ENCODE measurements at regions not wholly inside any gene's neighbourhood (a gene's known extent, or its start where the extent isn't known, plus 50 kb on each side); places are given as distances from the start of the nearest gene placed in this dataset.
A peak's percentile ranks its signal among the peaks of the same experiment; 100 is the strongest.

DNA sequence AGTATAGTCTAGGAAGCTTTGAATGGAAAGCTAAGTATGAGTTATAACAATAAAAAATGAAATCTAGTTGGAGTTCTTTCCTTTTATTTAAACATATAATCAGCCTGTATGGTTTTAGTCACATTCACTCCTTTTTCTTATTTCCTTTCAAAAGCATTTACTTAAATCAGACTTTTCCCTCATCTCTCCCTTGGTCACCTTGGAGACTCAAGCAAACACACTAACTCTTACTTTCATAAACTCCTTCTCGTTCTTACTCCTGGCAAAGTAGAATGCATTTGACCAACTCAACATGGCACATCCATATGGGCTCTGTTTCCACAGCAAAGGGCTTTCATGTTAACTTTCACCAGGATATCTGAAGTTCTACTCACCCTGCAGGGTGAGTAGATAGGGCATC, 400.0 kb downstream of the LMO7 start:
- no peak for DNase-seq

DNA sequence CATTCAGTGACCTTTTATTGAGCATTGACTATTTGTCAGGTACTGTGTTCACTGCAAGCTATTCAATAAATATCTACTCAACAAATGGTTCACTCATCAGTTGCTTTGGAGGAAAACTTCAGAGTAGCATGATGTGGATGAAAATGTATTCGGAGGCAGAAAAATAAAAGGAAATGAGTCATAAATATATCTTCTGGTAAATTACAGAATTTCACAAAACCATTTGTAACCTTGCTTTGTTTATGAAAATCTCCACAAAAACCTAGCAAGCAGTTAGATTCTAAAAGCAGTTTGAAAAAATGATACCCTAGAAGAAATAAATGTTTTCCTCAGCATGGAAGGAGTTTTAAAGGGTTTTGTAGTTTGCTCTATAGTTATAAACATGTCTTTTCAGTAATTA, 399.6 kb downstream of the LMO7 start:
- DNase-seq = no peak

DNA sequence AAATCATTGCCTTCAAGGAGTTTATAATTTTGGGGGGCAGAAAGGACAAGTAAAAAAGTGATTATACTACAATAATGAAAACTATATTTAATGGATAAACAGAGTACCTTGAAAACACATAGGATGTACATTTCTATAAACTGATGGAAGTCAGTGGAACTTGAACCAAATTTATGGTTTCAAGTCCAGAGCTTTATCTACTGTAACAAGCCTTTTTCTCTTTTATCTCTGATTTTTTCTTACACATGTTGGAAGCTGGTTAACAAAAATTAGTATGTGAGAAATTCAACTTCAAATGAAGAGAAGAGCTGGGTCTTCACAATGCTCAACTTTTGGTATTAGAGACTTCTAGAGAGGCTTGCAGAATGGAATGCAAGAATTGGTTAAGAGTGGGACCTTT, 393.6 kb downstream of the LMO7 start:
- no peak for DNase-seq

DNA sequence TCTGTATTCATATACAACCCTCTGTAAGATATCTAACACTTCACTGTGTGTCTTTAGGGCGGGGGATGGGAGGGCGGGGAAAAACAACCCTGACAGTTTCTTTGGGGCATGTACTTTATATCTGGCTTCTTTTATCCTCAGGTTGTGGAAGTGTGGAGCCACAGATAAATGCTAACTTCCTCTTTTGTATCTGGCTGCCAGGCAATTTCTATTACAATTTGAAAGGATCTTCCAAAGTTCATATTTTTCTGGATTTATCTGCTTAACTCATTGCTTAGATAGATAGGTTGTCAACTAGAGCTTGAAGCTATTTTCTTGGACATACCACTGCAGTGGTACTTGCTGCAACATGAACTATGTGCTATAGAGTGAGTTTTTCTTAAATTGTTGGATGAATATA, 393.0 kb downstream of the LMO7 start:
- DNase-seq = no peak

DNA sequence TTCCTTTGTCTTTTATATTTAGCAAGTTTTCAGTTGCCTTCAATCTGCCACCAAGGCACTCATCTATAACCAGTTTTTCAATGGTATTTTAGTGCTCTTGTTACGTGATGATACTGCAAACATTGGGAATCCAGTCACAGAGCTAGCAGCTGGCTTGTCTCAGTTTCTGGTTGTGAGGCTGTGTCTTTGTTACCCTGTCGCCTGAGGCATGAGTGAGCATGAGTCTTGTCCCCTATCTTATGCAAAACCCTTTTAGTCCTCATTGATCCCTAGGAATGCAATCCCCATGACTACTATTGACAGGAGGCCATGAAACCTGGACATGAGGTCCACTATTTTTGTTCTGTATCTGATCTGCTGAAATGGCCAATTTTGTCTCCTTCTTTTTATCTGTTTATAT, 391.0 kb downstream of the LMO7 start:
- no peak for DNase-seq

DNA sequence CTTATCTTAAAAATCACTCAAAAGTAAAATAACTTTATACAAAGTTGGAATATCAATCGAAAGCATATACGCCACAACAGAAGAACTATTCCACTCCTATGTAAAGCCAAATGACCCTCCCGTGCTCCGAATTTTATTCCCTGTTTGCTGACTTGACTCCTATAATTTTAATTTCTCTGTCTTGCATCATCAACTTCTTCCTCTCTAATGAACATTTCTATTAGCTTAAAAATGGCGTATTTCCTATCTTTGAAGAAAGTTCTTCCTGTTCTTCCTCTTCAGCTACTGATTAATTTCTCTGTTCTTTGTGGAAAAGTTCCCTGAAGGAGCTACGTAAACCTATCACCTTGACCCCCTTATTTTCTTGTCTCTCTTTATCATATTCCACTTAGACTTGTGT, 389.3 kb downstream of the LMO7 start:
- no peak for DNase-seq

DNA sequence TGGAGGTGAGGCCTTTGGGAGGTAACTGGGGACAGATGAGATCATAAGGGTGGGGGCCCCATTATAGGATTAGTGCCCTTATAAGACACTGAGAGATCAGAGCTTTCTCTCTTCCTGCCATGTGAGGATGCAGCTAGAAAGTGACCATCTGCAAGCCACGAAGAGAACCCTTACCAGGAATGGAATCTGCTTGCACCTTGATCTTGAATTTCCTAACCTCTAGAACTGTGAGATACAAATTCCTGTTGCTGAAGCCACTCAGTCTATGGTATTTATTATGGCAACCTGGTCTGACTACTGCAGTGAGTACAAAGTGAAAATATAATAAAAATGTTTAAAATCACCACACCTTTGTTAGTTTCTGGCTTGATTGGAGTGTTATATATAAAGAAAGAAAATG, 388.0 kb downstream of the LMO7 start:
- DNase-seq = no peak

DNA sequence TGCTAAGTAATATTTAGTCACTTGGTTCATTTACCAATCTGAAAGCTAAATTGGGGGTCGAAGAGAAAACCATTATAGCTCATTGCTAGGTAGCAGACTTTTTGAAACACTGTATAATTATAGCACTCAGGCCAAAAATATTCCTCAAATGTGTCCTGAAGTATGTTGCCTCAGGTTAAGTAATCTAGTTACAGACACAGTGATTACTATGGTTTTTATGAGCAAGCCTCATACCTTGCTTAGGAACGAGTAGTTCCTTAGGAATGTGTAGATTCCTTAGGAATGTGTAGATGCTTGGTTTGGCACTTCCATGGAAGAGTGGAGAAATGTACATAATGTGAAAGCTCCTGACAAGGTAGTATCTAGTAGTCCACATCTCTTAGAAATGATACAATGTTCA, 387.5 kb downstream of the LMO7 start:
- no peak for DNase-seq

DNA sequence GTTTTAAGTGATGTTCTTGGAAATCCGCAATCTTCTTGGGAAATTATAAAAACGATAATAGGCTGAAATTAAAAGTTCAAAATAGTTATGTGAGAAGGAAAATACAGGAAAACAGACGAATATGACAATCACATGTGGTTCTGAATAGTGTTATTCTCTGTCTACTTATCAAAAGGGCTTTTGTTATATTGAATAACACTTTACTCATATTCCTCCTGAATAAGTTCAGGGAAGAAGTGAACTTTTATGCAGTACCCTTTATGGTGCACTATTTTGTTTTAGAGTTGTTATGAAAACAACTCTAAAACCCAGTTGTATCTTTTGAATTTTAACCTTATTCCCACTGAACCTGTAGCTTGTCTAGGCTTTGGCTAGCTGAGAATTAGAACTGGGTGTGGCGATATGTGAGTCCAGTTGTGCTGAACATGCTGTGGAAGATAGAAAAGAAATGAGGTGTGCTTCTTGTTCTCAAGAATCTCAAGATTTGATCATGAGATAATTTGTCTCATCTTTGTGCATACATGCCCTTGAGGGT, 384.4 kb downstream of the LMO7 start:
- DNase-seq = no peak

DNA sequence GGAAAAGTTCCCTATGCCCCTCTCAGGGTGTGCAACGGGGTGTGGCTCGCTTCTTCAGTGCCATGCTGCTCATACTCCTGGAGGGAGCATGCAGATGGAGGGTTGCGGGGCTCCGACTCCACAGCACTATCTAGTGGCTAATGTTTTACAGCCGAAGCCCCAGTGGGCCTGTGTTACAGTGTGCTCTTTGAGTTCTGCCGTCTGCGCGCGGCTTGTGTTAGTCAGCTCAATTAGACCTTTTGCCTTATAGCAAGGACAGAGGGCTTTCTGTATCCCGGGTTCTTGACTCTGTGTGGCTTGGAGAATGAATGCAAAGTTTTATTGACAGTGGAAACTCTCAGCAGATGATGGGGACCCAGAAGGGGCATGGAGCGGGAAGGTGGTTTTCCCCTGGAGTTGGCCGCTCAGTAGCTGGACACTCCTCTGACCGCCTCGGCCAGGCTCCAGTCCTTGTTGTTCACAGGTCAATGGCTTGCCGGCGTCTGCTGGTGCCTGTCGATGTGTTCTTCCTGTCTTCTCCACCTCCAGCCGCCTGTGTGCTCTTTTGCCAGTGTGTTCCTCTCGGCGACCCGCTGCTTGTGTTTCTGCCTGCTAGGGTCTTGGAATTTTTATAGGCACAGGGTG, 383.4 kb downstream of the LMO7 start:
- peak; percentile 25 for DNase-seq

DNA sequence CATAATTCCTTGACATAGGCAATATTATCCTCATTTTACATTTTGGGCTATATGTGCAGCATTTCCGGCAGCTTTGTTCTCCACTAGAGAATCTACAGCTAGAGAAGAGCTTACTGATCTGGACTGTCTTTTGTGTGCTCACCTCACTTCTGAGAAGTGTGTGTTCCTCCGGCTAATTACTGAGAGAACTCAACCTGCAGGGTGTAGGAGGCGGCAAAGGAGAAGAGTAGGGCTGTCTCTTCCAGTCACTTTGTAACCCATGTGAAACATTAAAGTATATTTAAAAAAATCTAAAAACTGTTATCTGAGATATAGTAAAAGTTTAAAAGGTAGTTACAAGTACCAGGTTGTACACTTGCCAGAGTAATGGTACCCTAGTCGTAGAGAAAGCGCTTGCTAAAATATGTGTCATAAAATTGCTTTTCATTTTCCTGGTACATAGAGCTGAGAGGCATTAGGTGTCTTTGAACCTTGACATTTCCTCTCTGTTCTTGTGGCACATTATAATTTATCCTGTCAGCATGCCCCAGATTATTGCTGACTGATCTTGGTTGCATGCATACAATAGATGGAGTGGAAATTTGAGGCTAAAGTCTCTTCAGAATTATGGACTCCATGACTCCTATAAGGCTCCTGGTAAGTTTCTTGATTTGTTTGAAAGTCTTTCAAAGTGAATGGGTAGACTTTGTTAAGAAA, 381.9 kb downstream of the LMO7 start:
- DNase-seq = no peak

DNA sequence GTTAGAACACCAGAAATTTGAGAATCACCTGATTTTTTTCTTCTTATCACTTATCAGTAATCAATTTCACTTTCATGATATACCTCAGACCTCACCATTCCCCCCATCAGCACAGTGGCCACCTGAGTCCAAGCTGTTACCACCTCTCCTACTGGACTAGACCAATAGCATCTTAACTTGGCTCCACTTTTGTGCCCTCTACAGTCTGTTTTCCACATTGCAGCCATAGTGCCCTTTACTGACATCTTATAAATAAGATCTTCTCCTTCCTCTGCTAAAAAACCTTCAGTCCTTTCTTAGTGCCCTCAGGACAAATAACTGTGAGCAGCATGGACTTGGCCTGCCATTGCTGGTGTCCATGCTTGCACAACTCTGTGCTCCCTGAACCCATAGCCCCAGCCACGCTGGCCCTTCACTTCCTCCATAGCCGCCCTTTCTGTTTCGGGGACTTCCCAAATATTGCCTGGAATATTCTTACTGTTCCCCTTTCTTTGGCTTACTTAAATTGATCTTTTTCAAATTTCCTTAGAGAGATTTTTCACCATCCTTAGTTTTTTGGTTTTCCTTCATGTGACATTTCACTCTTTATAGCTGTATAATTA, 380.8 kb downstream of the LMO7 start:
- no peak for DNase-seq

DNA sequence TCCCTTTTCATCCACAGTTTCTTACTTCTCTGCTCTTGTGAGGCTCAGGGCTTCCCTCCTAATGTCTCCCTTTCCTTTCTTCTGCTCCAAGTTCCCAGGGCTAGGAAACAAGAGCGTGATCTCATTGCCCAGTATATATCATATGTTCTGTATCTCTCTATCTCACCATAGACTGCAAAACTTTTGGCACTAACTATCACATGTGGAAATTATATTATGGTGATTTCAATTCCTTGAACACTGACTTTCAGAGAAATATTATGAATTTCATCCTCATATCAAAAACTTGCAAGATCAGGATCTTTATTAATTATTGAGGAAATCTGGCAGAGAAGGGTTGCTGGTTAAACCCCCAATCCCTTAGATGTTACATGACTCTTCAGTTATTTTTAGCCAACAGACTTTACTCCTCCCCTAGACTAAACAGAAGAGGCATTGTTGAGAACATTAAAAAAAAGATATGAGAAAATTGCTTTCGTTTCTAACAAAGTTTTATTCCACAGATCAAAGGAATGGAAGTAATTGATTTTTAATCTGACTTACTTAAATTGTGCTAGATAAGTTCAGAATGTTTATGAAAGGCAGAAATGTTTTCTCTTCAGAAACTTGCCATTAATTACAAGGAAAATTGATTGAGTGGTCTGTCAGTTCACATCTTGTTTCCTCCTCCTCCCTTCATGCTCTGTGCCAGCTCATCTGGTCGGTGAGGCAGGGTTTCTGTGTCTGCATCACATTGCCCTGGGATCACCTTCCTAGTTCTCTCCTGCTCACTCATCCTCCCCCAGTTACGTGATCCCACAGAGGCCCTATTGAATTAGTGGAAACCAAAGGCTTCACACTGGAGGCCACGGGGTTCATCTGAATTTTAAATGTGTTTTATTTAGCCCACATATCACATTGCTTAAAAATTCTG, 378.5 kb downstream of the LMO7 start:
- no peak for DNase-seq

DNA sequence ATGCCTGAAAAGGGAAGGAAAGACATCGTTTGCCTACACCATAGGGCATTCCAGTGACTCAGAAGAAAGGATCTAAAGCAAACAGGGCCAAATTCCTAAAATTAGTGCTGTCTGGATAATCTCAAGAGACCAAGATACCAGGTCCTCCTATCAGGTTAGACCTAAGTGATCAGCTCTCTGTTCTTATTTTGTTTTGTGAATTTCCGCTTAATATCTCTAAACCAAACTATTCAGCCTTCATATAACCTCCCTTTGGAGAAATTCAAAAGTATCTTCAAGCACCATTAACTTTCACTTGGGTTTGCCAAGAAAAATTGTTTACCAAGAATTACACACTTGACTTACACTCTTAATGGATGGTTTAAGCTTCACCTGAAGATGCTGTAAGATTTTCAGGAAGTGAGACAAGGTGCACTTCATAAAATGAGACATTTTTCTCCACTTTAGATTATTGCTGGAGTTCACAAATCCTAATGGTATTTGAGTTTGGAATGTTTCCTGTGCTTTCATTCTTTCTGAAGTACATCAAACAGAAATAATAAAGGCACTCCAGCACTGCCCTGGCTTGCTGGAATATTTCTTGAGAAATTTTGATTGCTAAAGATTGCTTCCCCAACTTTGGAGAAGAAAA, 376.1 kb downstream of the LMO7 start:
- DNase-seq = no peak

DNA sequence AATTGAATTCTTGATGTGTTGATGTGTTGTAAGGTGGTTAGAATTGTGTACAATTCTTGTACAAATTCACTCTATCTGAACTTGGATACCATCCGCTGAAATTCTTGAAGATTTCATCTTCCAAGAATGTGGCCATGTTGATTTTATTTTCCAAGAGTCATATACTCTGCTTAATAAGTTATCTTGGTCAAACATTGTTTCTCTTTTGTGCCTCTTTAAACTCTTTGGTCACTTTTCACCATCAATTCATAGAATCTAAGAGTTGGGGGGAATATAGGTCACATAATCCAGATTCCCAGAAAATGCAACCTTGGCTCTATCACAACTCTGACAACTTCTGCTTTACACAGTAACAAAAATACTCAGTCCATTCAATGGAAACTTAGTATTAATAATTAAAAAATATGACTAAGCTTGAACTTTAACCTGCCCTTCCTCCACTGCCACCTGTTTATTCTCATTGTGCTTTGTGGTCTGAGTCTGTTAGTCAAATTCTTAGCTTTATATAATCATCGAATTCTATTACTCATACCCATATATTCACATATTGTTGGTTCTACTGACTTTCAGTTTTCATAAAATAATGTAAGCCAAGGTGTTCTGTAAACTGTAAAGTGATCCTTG, 373.2 kb downstream of the LMO7 start:
- no peak for DNase-seq

DNA sequence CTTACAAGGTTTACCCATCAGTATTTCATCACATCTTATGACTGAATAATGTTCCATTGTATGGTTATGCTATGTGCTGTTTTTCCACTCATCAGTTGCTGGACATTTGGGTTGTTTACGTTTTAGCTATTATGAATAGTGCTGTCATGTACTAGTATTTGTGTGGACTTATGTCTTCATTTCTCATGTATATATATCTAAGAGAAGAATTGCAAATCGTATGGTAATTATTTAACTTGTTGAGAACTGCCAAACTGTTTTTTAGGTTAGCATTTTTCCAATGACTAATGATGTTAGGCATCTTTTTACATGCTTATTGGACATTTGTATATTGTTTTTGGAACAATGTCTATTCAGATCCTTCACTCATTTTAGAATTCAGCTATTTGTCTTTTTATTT, 368.3 kb downstream of the LMO7 start:
- DNase-seq = no peak

DNA sequence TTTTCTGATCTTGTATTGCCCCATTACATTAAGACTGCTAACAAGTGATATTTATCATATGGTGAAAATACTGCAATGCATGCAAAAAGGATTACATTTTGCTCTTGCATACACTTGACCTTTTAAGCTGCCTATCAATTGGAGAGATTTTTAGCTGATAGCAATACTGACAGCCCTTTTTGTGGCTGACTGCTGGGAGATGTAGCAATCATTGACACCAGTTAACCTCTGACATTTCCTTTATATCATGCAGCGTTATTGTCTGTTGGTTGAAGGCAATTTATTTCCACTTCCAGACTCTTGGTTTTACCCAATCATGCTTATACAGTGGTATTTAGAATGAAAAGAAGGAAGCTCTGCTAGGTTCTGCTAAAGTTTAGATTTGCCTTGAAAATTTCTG, 364.0 kb downstream of the LMO7 start:
- no peak for DNase-seq

DNA sequence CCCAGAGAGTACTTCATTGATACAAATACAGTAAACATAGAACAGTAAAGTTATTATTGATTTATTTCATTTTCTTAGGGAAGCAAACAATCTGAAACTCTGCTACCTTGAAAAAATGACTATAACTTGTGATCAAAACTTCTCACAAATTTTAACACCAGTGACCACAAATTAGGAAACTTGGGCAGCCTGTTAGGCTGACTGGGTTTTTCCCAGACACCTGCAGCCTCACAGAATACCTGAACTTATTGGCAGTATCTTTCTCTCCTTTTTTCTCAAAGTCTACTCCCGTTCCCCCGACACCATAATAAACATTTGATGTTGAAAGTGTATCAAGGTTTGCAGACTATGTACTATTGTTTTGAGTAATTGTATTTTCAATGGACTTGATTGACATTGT, 360.5 kb downstream of the LMO7 start:
- DNase-seq = no peak

DNA sequence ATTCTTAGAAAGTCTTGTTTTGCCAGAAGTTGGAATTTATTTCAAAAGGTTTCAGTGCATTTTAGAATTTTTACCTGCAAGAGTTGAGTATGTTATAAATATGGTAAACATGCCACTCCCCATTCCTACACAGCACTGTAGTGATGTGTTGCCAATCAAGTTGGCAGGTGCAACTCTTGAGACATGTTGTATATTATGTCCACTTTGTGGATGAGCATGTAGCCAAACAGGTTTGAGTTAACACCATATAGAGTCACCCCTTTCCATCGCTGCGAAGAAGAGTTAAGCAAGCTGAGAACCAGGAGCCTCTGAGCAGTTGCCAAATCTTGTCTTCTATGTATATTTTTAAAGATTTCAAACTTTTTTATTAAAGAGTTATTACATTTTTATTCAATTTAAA, 359.8 kb downstream of the LMO7 start:
- DNase-seq = no peak

DNA sequence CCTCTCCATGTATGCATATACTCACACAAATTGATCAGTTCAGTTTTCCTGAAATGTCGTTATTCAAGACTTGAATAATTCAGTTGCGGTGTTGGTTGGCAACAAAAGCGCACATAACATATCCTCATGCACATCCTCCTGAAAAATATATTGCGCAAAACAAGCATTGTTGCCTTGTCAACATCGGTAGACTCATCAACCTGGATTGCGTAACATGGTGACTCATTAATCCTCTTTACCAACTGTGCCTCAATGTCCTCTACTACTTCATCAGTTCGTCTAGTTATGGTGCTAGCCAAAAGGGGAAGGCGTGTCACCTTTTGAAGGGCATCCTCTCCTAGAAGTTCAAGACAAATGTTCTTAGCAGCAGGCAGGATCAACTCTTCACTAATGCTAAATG, 357.7 kb downstream of the LMO7 start:
- no peak for DNase-seq

DNA sequence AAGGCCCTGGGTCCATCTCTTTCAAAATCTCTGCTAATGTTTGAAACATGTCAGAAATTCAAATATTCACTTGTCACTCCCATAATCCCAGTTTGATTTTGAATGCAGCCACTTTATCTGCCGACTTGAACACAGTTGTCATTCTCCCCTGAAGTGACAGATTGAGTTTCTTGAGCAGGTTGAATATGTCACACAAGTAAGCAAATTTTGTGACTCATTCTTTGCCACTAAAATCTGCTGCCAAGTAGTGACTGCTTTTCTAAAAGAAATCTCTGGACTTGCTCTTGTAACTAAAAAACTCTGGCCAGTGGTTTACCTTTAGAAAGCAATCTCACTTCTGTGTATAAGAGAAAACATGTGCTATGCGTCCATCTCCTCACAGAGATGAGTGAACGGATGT, 357.1 kb downstream of the LMO7 start:
- no peak for DNase-seq

DNA sequence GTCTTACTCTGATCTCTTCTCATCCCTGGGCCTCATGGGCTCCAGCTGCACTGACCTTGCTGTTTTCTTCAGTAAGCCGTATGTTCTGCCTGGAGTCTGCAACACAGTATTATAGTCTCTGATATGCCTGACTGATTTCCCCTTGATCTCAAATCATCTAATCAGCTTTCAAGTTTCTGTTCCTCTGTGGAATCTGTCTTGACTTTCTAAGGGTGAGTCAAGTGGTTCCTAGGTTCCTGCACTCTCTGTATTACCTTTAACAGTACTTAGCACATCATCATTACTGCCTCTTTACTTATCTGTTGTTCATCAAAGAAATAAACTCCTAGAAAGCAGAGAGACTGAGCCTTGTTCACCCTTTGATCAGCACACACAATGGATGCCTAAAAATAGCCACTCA, 350.7 kb downstream of the LMO7 start:
- no peak for DNase-seq
